ENCODE measurements at regions not wholly inside any gene's neighbourhood (a gene's known extent, or its start where the extent isn't known, plus 50 kb on each side); places are given as distances from the start of the nearest gene placed in this dataset.

DNA sequence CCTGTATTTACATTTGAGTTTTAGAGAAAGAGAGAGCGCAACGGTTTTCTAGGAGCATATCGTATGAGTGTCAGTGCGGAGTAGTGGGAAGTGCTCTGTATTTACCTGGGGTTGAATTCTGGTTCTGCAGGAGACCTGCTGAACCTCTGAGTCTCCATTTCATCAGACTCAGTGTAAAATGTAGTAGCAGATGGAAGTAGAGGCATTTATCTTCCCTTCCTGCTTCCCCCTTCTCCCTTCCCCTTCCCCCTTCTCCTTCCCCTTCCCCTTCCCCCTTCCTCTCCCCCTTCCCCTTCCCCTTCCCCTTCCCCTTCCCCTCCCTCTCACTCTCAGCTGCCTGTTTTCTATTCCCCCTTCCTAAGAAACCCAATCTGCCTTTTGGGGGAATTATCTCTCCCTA is 426.9 kb downstream of the NPIPA7 start:
- TF ChIP-seq POLR2AphosphoS5 (IDR thresholded peaks at IDR 0.05) (no peak), POLR2A (IDR thresholded peaks at IDR 0.05) (no peak)
- TF ChIP-seq, protein P1, sequence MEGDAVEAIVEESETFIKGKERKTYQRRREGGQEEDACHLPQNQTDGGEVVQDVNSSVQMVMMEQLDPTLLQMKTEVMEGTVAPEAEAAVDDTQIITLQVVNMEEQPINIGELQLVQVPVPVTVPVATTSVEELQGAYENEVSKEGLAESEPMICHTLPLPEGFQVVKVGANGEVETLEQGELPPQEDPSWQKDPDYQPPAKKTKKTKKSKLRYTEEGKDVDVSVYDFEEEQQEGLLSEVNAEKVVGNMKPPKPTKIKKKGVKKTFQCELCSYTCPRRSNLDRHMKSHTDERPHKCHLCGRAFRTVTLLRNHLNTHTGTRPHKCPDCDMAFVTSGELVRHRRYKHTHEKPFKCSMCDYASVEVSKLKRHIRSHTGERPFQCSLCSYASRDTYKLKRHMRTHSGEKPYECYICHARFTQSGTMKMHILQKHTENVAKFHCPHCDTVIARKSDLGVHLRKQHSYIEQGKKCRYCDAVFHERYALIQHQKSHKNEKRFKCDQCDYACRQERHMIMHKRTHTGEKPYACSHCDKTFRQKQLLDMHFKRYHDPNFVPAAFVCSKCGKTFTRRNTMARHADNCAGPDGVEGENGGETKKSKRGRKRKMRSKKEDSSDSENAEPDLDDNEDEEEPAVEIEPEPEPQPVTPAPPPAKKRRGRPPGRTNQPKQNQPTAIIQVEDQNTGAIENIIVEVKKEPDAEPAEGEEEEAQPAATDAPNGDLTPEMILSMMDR (IDR thresholded peaks at IDR 0.05): no peak

Data from prostate gland (tissue), 2 donors.